ENCODE measurements at regions not wholly inside any gene's neighbourhood (a gene's known extent, or its start where the extent isn't known, plus 50 kb on each side); places are given as distances from the start of the nearest gene placed in this dataset.

- no CpG with 5 or more reads among the region's 7 CpGs for WGBS (ENCODE audit: extremely low coverage, insufficient read length, low lambda C conversion rate)
- no peak overlapping the region for H2AFZ ChIP-seq (ENCODE audit: low read length)
- H3K9me3 ChIP-seq (ENCODE audit: control insufficient read depth, low read depth, low read length) = no peaks in the 10 kb centered on the region
These were observed 199.6 kb upstream of the GAS1 start for GRCh38 chr9:87146933-87147332.

More at GRCh38 chr9:87146933-87147332, 199.6 kb upstream of the GAS1 start:
- Histone ChIP-seq H4K5ac (ENCODE audit: insufficient read length, low read depth, low read length) (no peak overlapping the region), H2BK120ac (ENCODE audit: low read depth, low read length, poor library complexity, severe bottlenecking) (no peak overlapping the region), H3K23me2 (ENCODE audit: insufficient read length, low read depth, low read length, poor library complexity, severe bottlenecking) (no peaks in the 10 kb centered on the region), H2BK20ac (ENCODE audit: low read depth, low read length, poor library complexity, severe bottlenecking) (no peak overlapping the region), H3K79me1 (ENCODE audit: insufficient read depth, low read depth, low read length, poor library complexity, severe bottlenecking) (no peaks in the 10 kb centered on the region), H3K18ac (ENCODE audit: insufficient read length, low read depth, low read length) (no peak overlapping the region), H2BK15ac (ENCODE audit: low read depth, low read length) (no peak overlapping the region), H3K9ac (ENCODE audit: extremely low read depth, insufficient read length, low read length) (no peak overlapping the region), H2BK5ac (ENCODE audit: insufficient read length, low read length) (no peak overlapping the region), H3T11ph (ENCODE audit: low read length) (no peak overlapping the region), H3K23ac (ENCODE audit: insufficient read length, low read depth, low read length) (no peak overlapping the region), H4K20me1 (ENCODE audit: control insufficient read depth, insufficient read depth, insufficient read length) (no peaks in the 10 kb centered on the region), H4K8ac (replicated peaks; ENCODE audit: insufficient read length, low read depth, low read length) (no peak overlapping the region), H2BK12ac (ENCODE audit: insufficient read length, low read depth, low read length) (no peak overlapping the region), H4K91ac (ENCODE audit: insufficient read length, low read depth, low read length) (no peak overlapping the region), H3K56ac (ENCODE audit: insufficient read length, low read depth, low read length) (no peak overlapping the region), H2AK5ac (ENCODE audit: insufficient read length, low read length) (no peak overlapping the region), H3K4me2 (ENCODE audit: insufficient read depth, insufficient read length, low read length) (no peak overlapping the region), H3K27ac (ENCODE audit: insufficient read length, low read depth, low read length) (no peak overlapping the region), H3K27me3 (ENCODE audit: insufficient read depth, low read length) (no peaks in the 10 kb centered on the region), H3K79me2 (ENCODE audit: insufficient read depth, low read length) (no peaks in the 10 kb centered on the region), H3K4ac (ENCODE audit: low read depth, low read length) (no peak overlapping the region), H3K14ac (ENCODE audit: insufficient read depth, low read length) (no peak overlapping the region), H3K4me1 (ENCODE audit: insufficient read depth, low read length) (peaks cover 2% of the 10 kb centered on the region; the same call in 1 of the 2 replicates)
- H3K27me3 Mint-ChIP-seq (ENCODE audit: low read depth) = peaks cover 56% of the 10 kb centered on the region
- peaks cover 0 to 15% (median 1%) of the 10 kb centered on the region in 3 experiments; a peak in 3 of 7 replicates for H3K36me3 Mint-ChIP-seq (ENCODE audit: insufficient read depth in 1 of 3, low read depth in 3 of 3)
- TF ChIP-seq, protein P1, sequence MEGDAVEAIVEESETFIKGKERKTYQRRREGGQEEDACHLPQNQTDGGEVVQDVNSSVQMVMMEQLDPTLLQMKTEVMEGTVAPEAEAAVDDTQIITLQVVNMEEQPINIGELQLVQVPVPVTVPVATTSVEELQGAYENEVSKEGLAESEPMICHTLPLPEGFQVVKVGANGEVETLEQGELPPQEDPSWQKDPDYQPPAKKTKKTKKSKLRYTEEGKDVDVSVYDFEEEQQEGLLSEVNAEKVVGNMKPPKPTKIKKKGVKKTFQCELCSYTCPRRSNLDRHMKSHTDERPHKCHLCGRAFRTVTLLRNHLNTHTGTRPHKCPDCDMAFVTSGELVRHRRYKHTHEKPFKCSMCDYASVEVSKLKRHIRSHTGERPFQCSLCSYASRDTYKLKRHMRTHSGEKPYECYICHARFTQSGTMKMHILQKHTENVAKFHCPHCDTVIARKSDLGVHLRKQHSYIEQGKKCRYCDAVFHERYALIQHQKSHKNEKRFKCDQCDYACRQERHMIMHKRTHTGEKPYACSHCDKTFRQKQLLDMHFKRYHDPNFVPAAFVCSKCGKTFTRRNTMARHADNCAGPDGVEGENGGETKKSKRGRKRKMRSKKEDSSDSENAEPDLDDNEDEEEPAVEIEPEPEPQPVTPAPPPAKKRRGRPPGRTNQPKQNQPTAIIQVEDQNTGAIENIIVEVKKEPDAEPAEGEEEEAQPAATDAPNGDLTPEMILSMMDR (conservative IDR thresholded peaks at IDR 0.05) = no peak
- no peak overlapping the region for H3K27ac Mint-ChIP-seq
- H3K4me1 Mint-ChIP-seq = peaks cover 2 to 13% of the 10 kb centered on the region in 2 experiments
- DNase-seq = no peak
- no peak overlapping the region for H3K4me3 Mint-ChIP-seq
- H3K9me3 Mint-ChIP-seq = no peaks in the 10 kb centered on the region; a peak in 1 of 5 replicates
